ENCODE measurements at regions not wholly inside any gene's neighbourhood (a gene's known extent, or its start where the extent isn't known, plus 50 kb on each side); places are given as distances from the start of the nearest gene placed in this dataset.

DNA sequence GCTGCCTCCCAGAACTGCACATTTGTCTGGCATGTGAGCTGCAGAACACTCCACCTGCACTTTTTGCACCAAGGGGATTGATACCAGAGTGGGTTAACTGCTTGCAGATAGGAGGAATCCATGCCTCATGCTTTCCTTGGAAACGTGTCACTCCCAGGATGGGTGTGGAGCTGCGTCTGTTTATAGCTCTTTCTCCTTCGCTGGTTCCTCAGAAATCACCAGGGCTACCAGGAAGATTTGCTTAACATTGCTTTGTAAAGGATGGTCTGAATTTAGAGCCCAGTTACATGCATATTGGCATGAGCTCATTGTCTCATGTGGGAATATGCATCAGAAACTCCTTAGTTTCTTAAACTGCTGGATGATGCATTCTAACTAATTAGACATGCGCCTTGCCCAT lies 234.6 kb downstream of the GADD45G start:
- Histone ChIP-seq H3K27ac (ENCODE audit: low read depth, low read length) (no peak overlapping the region), H4K8ac (ENCODE audit: extremely low read depth, insufficient read depth, low read length) (no peak overlapping the region), H3K79me2 (ENCODE audit: control insufficient read depth in 1 of 2, insufficient read depth in 2 of 2, low read length in 2 of 2) (no peaks in the 10 kb centered on the region), H3K9me3 (ENCODE audit: insufficient read depth in 2 of 2, low read depth in 1 of 2, low read length in 1 of 2) (no peaks in the 10 kb centered on the region), H3K9ac (replicated peaks in 1 of 4; ENCODE audit: extremely low read depth in 1 of 4, low read depth in 3 of 4, low read length in 3 of 4) (no peak overlapping the region), H3K56ac (replicated peaks; ENCODE audit: insufficient read length, low read depth, low read length) (no peak overlapping the region), H2BK5ac (ENCODE audit: low read depth, low read length) (no peak overlapping the region), H2BK120ac (replicated peaks; ENCODE audit: low read depth, low read length) (no peak overlapping the region), H3K4me1 (replicated peaks in 1 of 4; ENCODE audit: control insufficient read depth in 3 of 4, insufficient read depth in 4 of 4, low read length in 3 of 4) (peaks cover 1 to 18% (median 11%) of the 10 kb centered on the region in 4 experiments; a peak in 6 of 7 replicates), H3K36me3 (ENCODE audit: control insufficient read depth in 2 of 4, insufficient read depth in 4 of 4, low read length in 3 of 4) (no peaks in the 10 kb centered on the region), H3K14ac (ENCODE audit: insufficient read length) (no peak overlapping the region), H2BK20ac (ENCODE audit: low read length) (no peak overlapping the region), H3K23ac (ENCODE audit: insufficient read length) (no peak overlapping the region), H4K20me1 (replicated peaks in 1 of 2; ENCODE audit: control insufficient read depth in 1 of 2, insufficient read depth in 2 of 2, low read length in 2 of 2) (no peaks in the 10 kb centered on the region), H3K4me3 (ENCODE audit: extremely low read depth in 1 of 4, insufficient read depth in 2 of 4, low read depth in 3 of 4, low read length in 4 of 4) (no peak overlapping the region), H3K4me2 (ENCODE audit: insufficient read depth in 1 of 2, low read depth in 2 of 2, low read length in 2 of 2) (no peak overlapping the region), H3K4ac (replicated peaks; ENCODE audit: insufficient read length, low read depth, low read length) (no peak overlapping the region), H4K91ac (replicated peaks; ENCODE audit: insufficient read length, low read length) (no peak overlapping the region), H2BK12ac (ENCODE audit: low read depth, low read length) (0 out of 2 replicates have a peak overlapping the region, but pooled peaks have one; percentile 7), H3K23me2 (ENCODE audit: low read depth, low read length) (no peaks in the 10 kb centered on the region), H4K5ac (ENCODE audit: insufficient read length, low read depth, low read length) (no peak overlapping the region), H3K18ac (ENCODE audit: extremely low read depth, low read length) (no peak overlapping the region), H2AK5ac (ENCODE audit: low read depth, low read length) (no peak overlapping the region), H2AFZ (ENCODE audit: low read length) (no peak overlapping the region), H2BK15ac (ENCODE audit: low read length) (no peak overlapping the region), H3K27me3 (replicated peaks in 1 of 4; ENCODE audit: control insufficient read depth in 3 of 4, extremely low read depth in 1 of 4, insufficient read depth in 3 of 4, low read length in 3 of 4) (peaks cover 0 to 3% (median 0%) of the 10 kb centered on the region in 4 experiments; a peak in 1 of 7 replicates), H3K79me1 (ENCODE audit: low read depth, low read length) (no peaks in the 10 kb centered on the region)
- ChIA-PET POLR2A (ENCODE audit: partially characterized antibody) (interaction anchor here (0.6 kb wide), 1 partner anchor 58 kb away, joined by 3 read pairs; no protein-coding TSS in a partner anchor), CTCF (ENCODE audit: partially characterized antibody) (interaction anchor here (0.6 to 1.7 kb wide), 8 partner anchors 15 to 263 kb away, joined by 3 to 5 read pairs (median 3); no protein-coding TSS in a partner anchor)
- FAIRE-seq (no peak), DNase-seq (ENCODE audit: low read depth in 1 of 2, low spot score in 2 of 2) (no peak)
- WGBS, 2 experiments (ENCODE audit: extremely low coverage in 1 of 2, insufficient coverage in 1 of 2, insufficient read length in 1 of 2, insufficient replicate concordance in 2 of 2, low coverage in 1 of 2, low lambda C conversion rate in 2 of 2, missing lambda C conversion rate in 1 of 2): 78% methylated on average over 4 of the region's 4 CpGs; no CpG with 5 or more reads in 1 of the 2 experiments
- TF ChIP-seq BACH1 (IDR thresholded peaks at IDR 0.05; ENCODE audit: low read length): no peak
- TF ChIP-seq SIX5 (IDR thresholded peaks at IDR 0.05; ENCODE audit: low read depth, low read length): no peak

Measured in H1 (cell line).